Erythroblast (primary cell): ENCODE measurements at regions not wholly inside any gene's neighbourhood (a gene's known extent, or its start where the extent isn't known, plus 50 kb on each side); places are given as distances from the start of the nearest gene placed in this dataset.

Source experiments
- GATA1 ChIP-seq: IDR thresholded peaks from 2 replicates; pipeline ENCODE4 v1.6.1; 2011; ENCODE audit warnings: low read depth, mild to moderate bottlenecking, control low read depth, low read length, moderate library complexity
- POLR2A ChIP-seq: IDR thresholded peaks from 2 replicates; pipeline ENCODE4 v1.6.1; 2011; ENCODE audit warnings: mild to moderate bottlenecking, low read length

DNA sequence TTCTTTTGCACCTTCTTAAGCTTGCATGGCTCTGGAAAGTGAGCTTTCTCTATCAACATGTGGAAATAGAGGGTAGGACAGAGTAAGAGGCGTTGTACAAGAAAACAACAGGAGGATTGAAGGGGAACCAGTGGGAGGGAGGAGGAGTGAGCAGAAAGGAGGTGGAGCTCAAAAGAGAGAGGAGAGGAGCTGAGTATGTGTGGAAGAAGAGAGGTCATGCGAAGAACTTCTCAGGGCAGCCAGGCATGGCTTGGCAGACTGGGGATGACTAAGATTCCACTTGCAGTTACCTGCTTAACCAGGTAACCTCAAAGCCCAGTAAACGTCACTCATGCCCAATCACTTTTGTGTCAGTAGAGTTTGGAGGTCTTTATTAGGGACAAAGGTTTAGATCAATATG is 105.1 kb downstream of the BCL2L11 start:
- no peak for TF ChIP-seq GATA1
- TF ChIP-seq POLR2A = no peak
